Osteoblast (primary cell): ENCODE measurements at regions not wholly inside any gene's neighbourhood (a gene's known extent, or its start where the extent isn't known, plus 50 kb on each side); places are given as distances from the start of the nearest gene placed in this dataset.

ENCODE experiments used
- DNase-seq: peaks from one replicate; pipeline ENCODE4 v3.0.0; 2011; ENCODE audit warnings: low spot score, mixed read lengths; ENCODE audit not compliant: insufficient read length; ENCODE audit errors: missing footprints
- H2AFZ ChIP-seq: 2 replicates; pipeline ENCODE4 v1.6.0; 2011; ENCODE audit warnings: mild to moderate bottlenecking, low read length
- H3K27ac ChIP-seq: 2 replicates; pipeline ENCODE4 v1.5.1; 2011; ENCODE audit warnings: mild to moderate bottlenecking, low read depth, low read length, moderate library complexity
- H3K27me3 ChIP-seq: 2 replicates; pipeline ENCODE4 v1.6.0; 2012; ENCODE audit warnings: mild to moderate bottlenecking, control low read depth, inconsistent platforms, low read length, moderate library complexity; ENCODE audit not compliant: insufficient read depth
- H3K36me3 ChIP-seq: 2 replicates; pipeline ENCODE4 v1.5.1; 2011; ENCODE audit warnings: mild to moderate bottlenecking, low read length, control low read depth, moderate library complexity; ENCODE audit not compliant: insufficient read depth
- H3K4me1 ChIP-seq: 2 replicates; pipeline ENCODE4 v1.5.1; 2011; ENCODE audit warnings: mild to moderate bottlenecking, low read length, control low read depth, moderate library complexity; ENCODE audit not compliant: insufficient read depth
- H3K4me2 ChIP-seq: 2 replicates; pipeline ENCODE4 v1.6.0; 2011; ENCODE audit warnings: mild to moderate bottlenecking, low read length; ENCODE audit not compliant: insufficient read depth
- H3K4me3 ChIP-seq: fragments of 200-600 bp; sonication (generic); 3 replicates; pipeline ENCODE4 v1.5.1; 2012; ENCODE audit warnings: mild to moderate bottlenecking, low read length, inconsistent platforms; ENCODE audit not compliant: insufficient read depth
- H3K79me2 ChIP-seq: 2 replicates; pipeline ENCODE4 v1.6.0; 2012; ENCODE audit warnings: mild to moderate bottlenecking, low read length, control low read depth, inconsistent platforms; ENCODE audit not compliant: insufficient read depth
- H3K9me3 ChIP-seq: 2 replicates; pipeline ENCODE4 v1.5.1; 2011; ENCODE audit warnings: low read depth, low read length, control low read depth
- H4K20me1 ChIP-seq: 2 replicates; pipeline ENCODE4 v1.6.0; 2012; ENCODE audit warnings: mild to moderate bottlenecking, low read length, control low read depth; ENCODE audit not compliant: insufficient read depth
- CTCF ChIP-seq: IDR thresholded peaks from 2 replicates; pipeline ENCODE4 v1.5.1; 2011; ENCODE audit warnings: mild to moderate bottlenecking, low read depth, low read length, moderate library complexity; ENCODE audit errors: extremely low read depth

DNA sequence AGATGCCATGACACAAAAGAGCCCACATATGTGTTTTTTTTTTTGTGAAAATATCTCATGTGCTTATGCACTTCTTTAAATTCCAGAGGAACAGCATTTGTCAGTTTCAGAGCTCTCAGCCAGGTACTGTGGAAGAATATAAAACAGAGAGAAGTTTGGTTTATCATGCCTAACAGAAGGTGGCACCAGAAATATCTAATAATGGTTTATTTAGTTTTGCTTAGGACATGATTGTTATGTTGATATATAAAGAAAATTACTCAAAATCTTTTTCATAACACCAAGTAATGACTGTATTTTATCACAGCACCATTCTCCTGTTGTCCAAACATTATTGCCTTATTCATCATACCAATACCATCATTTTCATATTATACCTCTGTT lies 455.6 kb upstream of the ACTBL2 start:
- no peak for TF ChIP-seq CTCF
- Histone ChIP-seq H3K4me1 (no peaks in the 10 kb centered on the region), H4K20me1 (no peaks in the 10 kb centered on the region), H3K4me2 (no peak overlapping the region), H3K36me3 (no peaks in the 10 kb centered on the region), H3K27ac (no peak overlapping the region), H3K79me2 (no peaks in the 10 kb centered on the region), H2AFZ (no peak overlapping the region), H3K4me3 (no peak overlapping the region), H3K9me3 (no peaks in the 10 kb centered on the region), H3K27me3 (no peaks in the 10 kb centered on the region)
- DNase-seq = no peak

- Histone ChIP-seq H3K27me3 (no peaks in the 10 kb centered on the region), H3K79me2 (no peaks in the 10 kb centered on the region), H3K4me2 (no peak overlapping the region), H3K36me3 (no peaks in the 10 kb centered on the region), H3K9me3 (no peaks in the 10 kb centered on the region), H2AFZ (no peak overlapping the region), H4K20me1 (no peaks in the 10 kb centered on the region), H3K4me3 (no peak overlapping the region), H3K4me1 (no peaks in the 10 kb centered on the region), H3K27ac (no peak overlapping the region)
- no peak for TF ChIP-seq CTCF
- DNase-seq = peak; percentile 34
These were observed 455.0 kb upstream of the ACTBL2 start for GRCh38 chr5:57937501-57938173.

GRCh38 chr5:57937025-57937424 lies 454.4 kb upstream of the ACTBL2 start:
- no peaks in the 10 kb centered on the region for H3K36me3 ChIP-seq
- no peak overlapping the region for H3K4me3 ChIP-seq
- H2AFZ ChIP-seq = no peak overlapping the region
- H3K9me3 ChIP-seq = no peaks in the 10 kb centered on the region
- TF ChIP-seq CTCF = no peak
- no peaks in the 10 kb centered on the region for H4K20me1 ChIP-seq
- H3K4me2 ChIP-seq = no peak overlapping the region
- H3K27ac ChIP-seq = no peak overlapping the region
- H3K4me1 ChIP-seq = no peaks in the 10 kb centered on the region
- DNase-seq = peak; percentile 47
- H3K27me3 ChIP-seq = no peaks in the 10 kb centered on the region
- no peaks in the 10 kb centered on the region for H3K79me2 ChIP-seq

GRCh38 chr5:57932761-57933160 lies 450.1 kb upstream of the ACTBL2 start:
- Histone ChIP-seq H3K79me2 (no peaks in the 10 kb centered on the region), H3K4me1 (no peaks in the 10 kb centered on the region), H3K4me2 (no peak overlapping the region), H4K20me1 (no peaks in the 10 kb centered on the region), H3K27me3 (no peaks in the 10 kb centered on the region), H3K4me3 (no peak overlapping the region), H3K9me3 (no peaks in the 10 kb centered on the region), H3K36me3 (no peaks in the 10 kb centered on the region), H2AFZ (no peak overlapping the region), H3K27ac (no peak overlapping the region)
- no peak for TF ChIP-seq CTCF
- no peak for DNase-seq
